ENCODE measurements at regions not wholly inside any gene's neighbourhood (a gene's known extent, or its start where the extent isn't known, plus 50 kb on each side); places are given as distances from the start of the nearest gene placed in this dataset.
A peak's percentile ranks its signal among the peaks of the same experiment; 100 is the strongest.
"Not testable (repeated sequence)": the region's sequence is repeated elsewhere in the genome, so short reads cannot be mapped to it uniquely, and the experiment has no call there.

DNA sequence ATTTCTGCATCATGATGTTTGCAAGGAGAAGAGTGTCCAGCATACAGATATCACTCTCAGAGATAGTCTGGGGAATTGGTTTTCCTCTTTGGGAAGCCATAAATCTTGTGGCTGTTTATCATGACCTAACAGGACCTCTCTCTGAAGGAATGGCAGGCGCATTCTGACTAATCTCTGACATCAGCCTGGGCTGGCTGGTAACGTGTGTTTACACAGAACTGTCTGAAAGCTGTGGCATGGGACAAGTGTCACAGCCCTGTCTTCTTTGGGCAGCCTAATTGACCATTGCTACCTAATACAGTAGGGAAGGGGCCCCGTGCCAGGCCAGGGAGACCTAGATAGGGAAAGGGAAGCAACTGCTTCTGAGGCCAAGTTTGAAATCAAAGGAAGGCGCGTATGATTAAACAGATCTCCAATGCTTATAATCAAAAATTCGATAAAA is 73.9 kb upstream of the CABCOCO1 start:
- H3K27me3 ChIP-seq: no peaks in the 10 kb centered on the region
- H2AFZ ChIP-seq: no peak overlapping the region

GRCh38 chr10:61586829-61587228 is 75.9 kb upstream of the CABCOCO1 start:
- DNase-seq (ENCODE audit: low spot score): no peak
- no peaks in the 10 kb centered on the region for H3K9me2 ChIP-seq (replicated peaks; ENCODE audit: insufficient read depth)
- no peaks in the 10 kb centered on the region for H3K4me1 ChIP-seq (ENCODE audit: insufficient read depth)
- no peaks in the 10 kb centered on the region for H3K27me3 ChIP-seq
- 82% methylated on average over 1 of the region's 1 CpG for WGBS (ENCODE audit: low lambda C conversion rate, missing lambda C conversion rate)
- no peak overlapping the region for H3K4me3 ChIP-seq
- no peak overlapping the region for H3K27ac ChIP-seq
- no peaks in the 10 kb centered on the region for H3K79me2 ChIP-seq
- H4K20me1 ChIP-seq (ENCODE audit: insufficient read depth, poor library complexity, severe bottlenecking): no peaks in the 10 kb centered on the region
- no peaks in the 10 kb centered on the region for H3K36me3 ChIP-seq (replicated peaks; ENCODE audit: insufficient read depth, low read depth)
- no peak overlapping the region for H3K4me2 ChIP-seq
- TF ChIP-seq EZH2phosphoT487 (IDR thresholded peaks at IDR 0.05; ENCODE audit: low read depth, severe bottlenecking, unreplicated experiment) (no peak), CTCF (IDR thresholded peaks at IDR 0.05; ENCODE audit: poor library complexity) (no peak), EZH2 (IDR thresholded peaks at IDR 0.05; ENCODE audit: borderline replicate concordance) (no peak)
- H2AFZ ChIP-seq: no peak overlapping the region
- H3K9me3 ChIP-seq (ENCODE audit: low read depth): no peaks in the 10 kb centered on the region

More for the DNA sequence above, 73.9 kb upstream of the CABCOCO1 start:
- TF ChIP-seq EZH2phosphoT487 (IDR thresholded peaks at IDR 0.05; ENCODE audit: low read depth, severe bottlenecking, unreplicated experiment) (no peak), CTCF (IDR thresholded peaks at IDR 0.05; ENCODE audit: poor library complexity) (no peak), EZH2 (IDR thresholded peaks at IDR 0.05; ENCODE audit: borderline replicate concordance) (no peak)
- no peaks in the 10 kb centered on the region for H3K9me3 ChIP-seq (ENCODE audit: low read depth)
- H3K27ac ChIP-seq: no peak overlapping the region
- H4K20me1 ChIP-seq (ENCODE audit: insufficient read depth, poor library complexity, severe bottlenecking): no peaks in the 10 kb centered on the region
- peak; percentile 53 for DNase-seq (ENCODE audit: low spot score)
- H3K4me1 ChIP-seq (ENCODE audit: insufficient read depth): no peaks in the 10 kb centered on the region
- no peaks in the 10 kb centered on the region for H3K36me3 ChIP-seq (replicated peaks; ENCODE audit: insufficient read depth, low read depth)
- H3K79me2 ChIP-seq: no peaks in the 10 kb centered on the region
- H3K4me3 ChIP-seq: no peak overlapping the region
- no peak overlapping the region for H3K4me2 ChIP-seq
- 52% methylated on average over 6 of the region's 6 CpGs for WGBS (ENCODE audit: low lambda C conversion rate, missing lambda C conversion rate)
- H3K9me2 ChIP-seq (replicated peaks; ENCODE audit: insufficient read depth): no peaks in the 10 kb centered on the region

- no peaks in the 10 kb centered on the region for H4K20me1 ChIP-seq (ENCODE audit: insufficient read depth, poor library complexity, severe bottlenecking)
- H3K36me3 ChIP-seq (replicated peaks; ENCODE audit: insufficient read depth, low read depth): no peaks in the 10 kb centered on the region
- H3K4me1 ChIP-seq (ENCODE audit: insufficient read depth): no peaks in the 10 kb centered on the region
- no peaks in the 10 kb centered on the region for H3K9me2 ChIP-seq (replicated peaks; ENCODE audit: insufficient read depth)
- no peaks in the 10 kb centered on the region for H3K9me3 ChIP-seq (ENCODE audit: low read depth)
- no peak overlapping the region for H3K4me3 ChIP-seq
- TF ChIP-seq EZH2 (IDR thresholded peaks at IDR 0.05; ENCODE audit: borderline replicate concordance): no peak
- TF ChIP-seq CTCF (IDR thresholded peaks at IDR 0.05; ENCODE audit: poor library complexity): no peak
- no peak for TF ChIP-seq EZH2phosphoT487 (IDR thresholded peaks at IDR 0.05; ENCODE audit: low read depth, severe bottlenecking, unreplicated experiment)
- H3K27ac ChIP-seq: no peak overlapping the region
- H3K79me2 ChIP-seq: no peaks in the 10 kb centered on the region
- 88% methylated on average over 4 of the region's 4 CpGs for WGBS (ENCODE audit: low lambda C conversion rate, missing lambda C conversion rate)
- no peak for DNase-seq (ENCODE audit: low spot score)
- no peak overlapping the region for H3K4me2 ChIP-seq
- peaks cover 4% of the 10 kb centered on the region for H3K27me3 ChIP-seq
- H2AFZ ChIP-seq: no peak overlapping the region
Measured at GRCh38 chr10:61580608-61581007, 82.1 kb upstream of the CABCOCO1 start.

DNA sequence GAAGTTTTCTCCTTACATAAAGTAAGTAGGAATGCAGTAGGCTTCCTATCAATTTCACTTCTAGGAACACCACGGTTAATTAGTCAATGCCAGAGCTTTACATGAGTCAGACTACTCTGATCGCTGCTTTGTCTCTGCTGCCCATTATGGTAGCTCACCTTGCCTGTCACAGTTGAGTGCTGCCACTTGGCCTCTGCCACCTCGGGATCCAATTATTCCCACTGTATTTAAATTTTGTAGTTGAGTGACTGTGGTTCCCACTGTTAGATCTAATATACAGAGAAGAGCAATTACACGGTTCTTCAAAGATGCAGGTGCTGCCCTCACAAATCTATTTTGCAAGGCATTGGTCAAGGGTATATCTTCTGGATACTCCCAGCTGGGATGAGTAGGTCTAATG is 92.5 kb upstream of the CABCOCO1 start:
- H3K4me2 ChIP-seq; H4K20me1 ChIP-seq (ENCODE audit: insufficient read depth, poor library complexity, severe bottlenecking); H3K79me2 ChIP-seq; DNase-seq (ENCODE audit: low spot score); H3K4me3 ChIP-seq; H3K9me2 ChIP-seq (replicated peaks; ENCODE audit: insufficient read depth); H3K4me1 ChIP-seq (ENCODE audit: insufficient read depth); H3K27me3 ChIP-seq; H3K9me3 ChIP-seq (ENCODE audit: low read depth); H3K36me3 ChIP-seq (replicated peaks; ENCODE audit: insufficient read depth, low read depth); H2AFZ ChIP-seq; H3K27ac ChIP-seq: not testable (repeated sequence)
- 75% methylated on average over 4 of the region's 4 CpGs for WGBS (ENCODE audit: low lambda C conversion rate, missing lambda C conversion rate)

All from hepatocyte (in vitro differentiated cells).